ENCODE measurements at regions not wholly inside any gene's neighbourhood (a gene's known extent, or its start where the extent isn't known, plus 50 kb on each side); places are given as distances from the start of the nearest gene placed in this dataset.
"Not testable (repeated sequence)": the region's sequence is repeated elsewhere in the genome, so short reads cannot be mapped to it uniquely, and the experiment has no call there.

DNA sequence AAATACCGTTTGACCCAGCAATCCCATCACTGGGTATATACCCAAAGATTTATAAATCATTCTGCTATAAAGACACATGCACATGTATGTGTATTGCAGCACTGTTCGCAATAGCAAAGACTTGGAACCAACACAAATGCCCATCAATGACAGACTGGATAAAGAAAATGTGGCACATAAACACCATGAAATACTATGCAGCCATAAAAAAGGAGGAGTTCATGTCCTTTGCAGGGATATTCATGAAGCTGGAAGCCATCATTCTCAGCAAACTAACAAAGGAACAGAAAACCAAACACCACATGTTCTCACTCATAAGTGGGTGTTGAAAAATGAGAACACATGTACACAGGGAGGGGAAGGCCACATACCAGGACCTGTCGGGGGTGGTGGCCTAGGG lies 86.5 kb upstream of the FGGY start:
- H3K9me3 Mint-ChIP-seq, ATAC-seq: not testable (repeated sequence)

DNA sequence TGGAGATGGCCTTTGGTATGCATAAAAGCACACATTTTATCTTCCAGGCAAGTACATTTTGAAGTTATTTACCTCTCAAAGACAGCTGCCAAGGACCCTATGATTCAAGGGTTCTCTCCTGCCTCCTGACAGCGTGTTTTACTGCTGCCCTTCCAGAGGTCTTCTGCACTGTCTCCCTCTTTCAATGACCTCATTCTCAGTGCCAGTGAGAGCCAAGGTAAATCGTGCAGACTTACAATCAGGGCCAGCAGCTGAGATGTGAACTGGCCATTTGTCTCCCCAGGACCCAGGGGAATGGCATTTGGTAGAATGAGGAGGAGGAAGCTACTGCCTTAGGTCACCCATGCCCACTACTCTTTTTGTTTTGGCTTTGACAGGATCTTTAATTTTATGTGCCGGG lies 84.2 kb upstream of the FGGY start:
- no peak overlapping the region for H3K4me3 Mint-ChIP-seq
- H3K9me3 Mint-ChIP-seq: peaks cover 20 to 21% of the 10 kb centered on the region in 2 donors
- DNase-seq (no peak), ATAC-seq (no peak)
- H3K4me1 Mint-ChIP-seq: no peaks in the 10 kb centered on the region
- H3K27me3 Mint-ChIP-seq: no peaks in the 10 kb centered on the region
- H3K27ac Mint-ChIP-seq: no peak overlapping the region

More for the DNA sequence above, 86.5 kb upstream of the FGGY start:
- H3K4me1 Mint-ChIP-seq, H3K27ac Mint-ChIP-seq, H3K27me3 Mint-ChIP-seq, DNase-seq, H3K4me3 Mint-ChIP-seq: not testable (repeated sequence)

DNA sequence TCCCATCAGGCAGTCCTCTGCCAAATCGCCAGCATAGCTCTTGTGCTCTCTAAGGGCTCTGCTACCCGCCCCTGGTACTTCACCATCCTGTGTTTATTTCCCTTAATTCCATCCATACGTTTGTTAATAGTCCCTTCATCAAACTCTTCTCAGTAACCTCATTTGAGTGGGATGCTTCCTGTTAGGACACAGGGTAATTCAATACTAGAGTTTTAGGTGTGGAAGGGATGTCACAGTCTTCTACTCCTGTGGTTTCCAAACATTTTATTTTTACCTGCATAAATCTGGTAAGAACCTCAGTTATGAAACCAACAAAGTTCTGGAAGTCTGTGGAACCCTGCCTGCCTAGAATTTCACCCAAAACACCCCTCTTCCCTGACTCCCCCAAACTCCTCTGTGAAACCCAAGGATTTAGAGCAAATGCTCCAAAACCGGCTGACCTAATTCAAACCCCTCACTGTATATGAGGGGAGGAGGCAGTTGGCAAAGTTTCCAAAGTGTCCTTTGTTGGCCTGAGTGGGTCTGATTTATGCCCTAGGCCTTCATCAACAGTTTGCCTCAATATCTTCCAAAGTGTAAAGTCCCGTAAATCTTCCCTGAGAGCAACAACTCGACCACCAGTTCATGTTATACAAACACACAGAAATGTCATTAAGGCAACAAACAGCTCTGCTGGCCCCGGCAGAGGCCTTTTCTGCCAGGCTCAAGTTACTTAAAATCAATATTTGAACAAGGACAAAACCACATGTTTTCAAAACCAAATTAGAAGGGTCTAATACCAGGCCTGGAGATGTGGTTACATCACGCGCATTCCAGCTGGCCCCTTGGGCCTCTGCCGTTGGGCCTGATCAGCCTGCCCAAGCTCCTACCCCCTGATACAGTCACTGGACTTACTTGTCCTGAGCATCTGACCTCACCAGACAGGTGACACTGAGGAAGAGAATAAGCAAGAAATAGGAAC lies 82.4 kb upstream of the FGGY start:
- no peak overlapping the region for H3K4me3 Mint-ChIP-seq
- peaks cover 21 to 22% of the 10 kb centered on the region in 2 donors for H3K9me3 Mint-ChIP-seq
- DNase-seq (no peak), ATAC-seq (no peak)
- H3K27ac Mint-ChIP-seq: no peak overlapping the region
- no peaks in the 10 kb centered on the region for H3K27me3 Mint-ChIP-seq
- no peaks in the 10 kb centered on the region for H3K4me1 Mint-ChIP-seq

DNA sequence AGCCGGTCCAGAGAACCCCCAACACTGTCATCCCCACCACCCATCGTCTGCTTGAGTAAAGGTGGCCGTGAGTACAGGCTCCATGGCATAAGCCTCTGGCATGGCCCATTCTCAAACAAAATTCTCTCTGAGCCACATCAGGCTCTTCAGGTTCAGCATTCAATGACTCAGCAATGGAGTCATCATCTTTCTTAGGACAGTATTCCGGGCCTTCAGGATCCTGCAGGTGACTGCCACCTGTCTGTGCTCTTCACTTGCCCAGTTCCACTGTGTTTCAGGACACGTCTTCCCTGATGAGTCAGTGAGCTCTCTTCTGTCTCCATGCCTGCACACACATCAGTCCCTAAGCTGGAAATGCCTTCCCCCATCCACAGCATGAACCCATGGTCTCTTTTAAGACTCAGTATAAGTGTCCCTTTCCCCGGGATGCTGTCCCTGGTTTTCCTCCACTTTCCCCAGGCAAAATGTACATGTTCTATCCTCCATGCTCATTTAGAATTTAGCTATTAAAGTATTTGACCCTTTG lies 81.1 kb upstream of the FGGY start:
- H3K4me3 Mint-ChIP-seq: no peak overlapping the region
- H3K27me3 Mint-ChIP-seq: no peaks in the 10 kb centered on the region
- no peaks in the 10 kb centered on the region for H3K4me1 Mint-ChIP-seq
- peak overlapping the region; percentile 54 to 55 for H3K27ac Mint-ChIP-seq
- DNase-seq: no peak
- H3K9me3 Mint-ChIP-seq: peaks cover 21 to 22% of the 10 kb centered on the region in 2 donors
- no peak for ATAC-seq

DNA sequence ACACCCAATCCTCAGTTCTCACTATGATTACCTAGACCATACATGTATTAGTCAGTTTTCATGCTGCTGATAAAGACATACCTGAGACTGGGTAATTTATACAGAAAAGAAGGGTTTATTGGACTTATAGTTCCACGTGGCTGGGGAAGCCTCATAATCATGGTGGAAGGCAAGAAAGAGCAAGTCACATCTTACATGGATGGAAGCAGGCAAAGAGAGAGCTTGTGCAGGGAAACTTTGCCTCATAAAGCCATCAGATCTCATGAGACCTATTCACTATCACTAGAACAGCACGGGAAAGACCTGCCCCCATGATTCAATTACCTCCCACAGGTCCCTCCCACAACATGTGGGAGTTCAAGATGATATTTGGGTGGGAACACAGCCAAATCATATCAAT lies 79.5 kb upstream of the FGGY start:
- H3K4me1 Mint-ChIP-seq, H3K4me3 Mint-ChIP-seq, H3K27me3 Mint-ChIP-seq, DNase-seq, ATAC-seq, H3K27ac Mint-ChIP-seq: not testable (repeated sequence)
- peaks cover 21 to 22% of the 10 kb centered on the region in 2 donors for H3K9me3 Mint-ChIP-seq

DNA sequence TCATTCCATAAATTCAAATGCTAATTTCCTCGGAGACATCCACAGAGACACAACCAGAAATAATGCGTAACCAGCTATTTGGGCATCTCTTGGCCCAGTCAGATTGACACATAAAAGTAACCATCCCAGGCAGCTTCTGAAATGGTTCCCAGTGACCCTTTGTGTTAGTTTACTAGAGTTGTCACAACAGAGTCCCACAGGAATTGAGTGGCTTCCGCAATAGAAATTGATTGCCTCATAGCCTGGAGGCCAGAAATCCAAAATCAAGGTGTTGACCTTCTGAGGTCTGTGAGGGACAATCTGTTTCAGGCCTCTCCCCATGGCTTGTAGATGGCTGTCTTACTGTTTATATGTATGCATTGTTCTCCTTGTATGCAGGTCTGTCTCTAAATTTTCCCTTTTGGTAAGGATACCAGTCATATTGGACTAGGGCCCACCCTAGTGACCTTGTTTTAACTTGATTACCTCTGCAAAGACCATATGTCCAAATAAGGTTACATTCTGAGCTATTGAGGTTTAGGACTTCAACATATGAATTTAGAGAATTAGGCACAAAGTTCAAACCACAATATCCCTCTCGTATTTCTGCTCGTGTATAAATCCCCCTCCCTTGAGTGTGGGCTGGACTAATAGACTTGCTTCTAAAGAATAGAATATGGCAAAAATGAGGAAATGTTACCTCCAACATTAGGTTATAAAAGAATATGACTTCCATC lies 78.2 kb upstream of the FGGY start:
- H3K9me3 Mint-ChIP-seq: peaks cover 21 to 22% of the 10 kb centered on the region in 2 donors
- H3K27me3 Mint-ChIP-seq: no peaks in the 10 kb centered on the region
- no peak for ATAC-seq
- no peak overlapping the region for H3K27ac Mint-ChIP-seq
- H3K4me1 Mint-ChIP-seq: no peaks in the 10 kb centered on the region
- DNase-seq: no peak
- no peak overlapping the region for H3K4me3 Mint-ChIP-seq

DNA sequence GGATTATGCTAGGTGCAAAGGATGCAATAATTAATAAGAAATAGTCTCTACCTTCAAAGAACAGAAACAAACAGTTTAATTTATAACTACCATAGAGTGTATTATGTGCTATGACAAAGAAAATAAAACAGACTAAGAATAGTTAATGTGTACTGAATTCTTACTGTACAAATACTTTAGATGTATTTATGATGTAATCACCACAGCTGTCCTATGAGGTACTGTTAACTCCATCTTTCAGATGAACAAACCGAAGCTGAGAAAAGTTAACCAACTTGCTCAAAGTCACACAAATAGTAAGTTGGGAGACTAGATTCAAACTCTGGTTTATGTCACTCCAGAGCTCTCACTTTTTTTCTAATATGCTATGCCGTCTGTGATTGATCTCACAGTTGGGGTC lies 77.0 kb upstream of the FGGY start:
- ATAC-seq (no peak), DNase-seq (no peak)
- Mint-ChIP-seq H3K9me3 (peaks cover 21 to 22% of the 10 kb centered on the region in 2 donors), H3K4me1 (no peaks in the 10 kb centered on the region), H3K4me3 (no peak overlapping the region), H3K27me3 (no peaks in the 10 kb centered on the region), H3K27ac (no peak overlapping the region)

DNA sequence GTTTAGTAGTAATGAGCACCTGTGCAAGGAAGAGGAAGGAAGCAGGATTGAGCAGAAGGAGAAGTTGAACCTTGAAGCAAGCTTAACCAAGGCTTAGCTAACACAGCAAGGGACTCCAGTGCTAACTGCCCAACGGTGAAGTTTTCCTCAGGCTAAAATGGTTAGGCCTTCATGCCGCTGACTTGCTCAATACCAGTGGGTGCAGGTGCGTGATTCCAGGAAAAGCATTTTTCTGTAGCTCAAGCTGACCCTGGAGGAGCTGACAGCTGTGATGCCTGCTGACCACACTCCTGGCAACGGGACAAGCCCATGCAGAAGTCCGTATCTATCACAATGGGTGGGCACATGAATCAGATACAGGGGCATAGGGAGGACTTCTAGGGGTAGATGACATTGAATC lies 76.5 kb upstream of the FGGY start:
- ATAC-seq: no peak
- Mint-ChIP-seq H3K4me3 (no peak overlapping the region), H3K27me3 (no peaks in the 10 kb centered on the region), H3K9me3 (peaks cover 21 to 22% of the 10 kb centered on the region in 2 donors), H3K4me1 (no peaks in the 10 kb centered on the region), H3K27ac (no peak overlapping the region)
- no peak for DNase-seq

DNA sequence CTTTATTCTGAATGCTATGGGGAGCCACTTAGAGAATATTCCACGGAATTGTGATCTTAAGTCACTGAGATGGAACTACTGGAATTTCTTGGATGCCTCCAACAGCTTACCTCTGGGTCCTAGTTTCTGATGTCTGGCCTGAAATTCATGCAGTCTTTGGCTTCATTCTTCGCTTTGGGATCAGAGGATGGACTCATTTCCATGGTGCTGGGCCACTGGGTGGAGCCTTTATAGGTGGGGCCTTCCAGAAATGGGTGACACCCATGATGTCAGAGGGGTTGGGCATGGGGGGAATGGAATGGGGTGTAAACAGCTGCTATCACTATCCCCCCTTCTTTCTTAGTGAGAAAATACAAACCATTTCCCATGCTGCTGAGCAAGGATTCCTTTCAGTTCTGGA lies 73.7 kb upstream of the FGGY start:
- Mint-ChIP-seq H3K4me1 (no peaks in the 10 kb centered on the region), H3K4me3 (no peak overlapping the region), H3K27ac (no peak overlapping the region), H3K27me3 (no peaks in the 10 kb centered on the region), H3K9me3 (peaks cover 0 to 2% of the 10 kb centered on the region in 2 donors)
- no peak for ATAC-seq
- no peak for DNase-seq

DNA sequence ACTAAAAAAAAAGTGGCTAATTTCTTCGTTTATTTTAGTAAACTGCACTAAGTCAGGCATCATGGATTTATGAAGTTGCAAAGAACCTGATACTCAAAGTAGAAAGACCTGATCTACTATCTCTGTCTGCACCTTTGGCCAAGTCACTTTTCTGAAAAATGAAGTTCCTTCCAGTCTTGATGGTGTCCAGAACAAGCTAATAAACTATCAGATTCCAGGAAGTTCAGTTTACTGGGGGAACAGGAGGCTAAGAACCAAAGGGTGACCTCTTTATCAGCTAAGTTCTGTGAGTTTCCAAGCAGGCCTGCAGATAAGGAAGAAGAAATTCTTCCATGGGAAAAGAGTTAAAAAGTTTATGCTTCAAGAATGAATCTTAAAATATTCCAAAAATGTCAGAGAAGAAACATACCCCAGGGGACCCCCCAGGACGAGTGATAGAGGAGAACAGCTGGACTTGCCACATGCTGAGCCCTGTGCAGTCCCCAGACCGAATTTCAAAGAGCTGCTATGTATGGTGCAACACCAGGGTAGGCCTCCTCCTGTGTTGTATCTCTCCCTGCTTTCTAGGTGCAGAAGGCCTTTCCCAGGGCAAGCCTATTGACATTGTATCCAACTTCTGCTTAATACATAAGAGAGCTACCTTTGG lies 72.8 kb upstream of the FGGY start:
- ATAC-seq: no peak
- Mint-ChIP-seq H3K27ac (no peak overlapping the region), H3K27me3 (no peaks in the 10 kb centered on the region), H3K9me3 (no peaks in the 10 kb centered on the region), H3K4me3 (no peak overlapping the region), H3K4me1 (no peaks in the 10 kb centered on the region)
- DNase-seq: no peak

DNA sequence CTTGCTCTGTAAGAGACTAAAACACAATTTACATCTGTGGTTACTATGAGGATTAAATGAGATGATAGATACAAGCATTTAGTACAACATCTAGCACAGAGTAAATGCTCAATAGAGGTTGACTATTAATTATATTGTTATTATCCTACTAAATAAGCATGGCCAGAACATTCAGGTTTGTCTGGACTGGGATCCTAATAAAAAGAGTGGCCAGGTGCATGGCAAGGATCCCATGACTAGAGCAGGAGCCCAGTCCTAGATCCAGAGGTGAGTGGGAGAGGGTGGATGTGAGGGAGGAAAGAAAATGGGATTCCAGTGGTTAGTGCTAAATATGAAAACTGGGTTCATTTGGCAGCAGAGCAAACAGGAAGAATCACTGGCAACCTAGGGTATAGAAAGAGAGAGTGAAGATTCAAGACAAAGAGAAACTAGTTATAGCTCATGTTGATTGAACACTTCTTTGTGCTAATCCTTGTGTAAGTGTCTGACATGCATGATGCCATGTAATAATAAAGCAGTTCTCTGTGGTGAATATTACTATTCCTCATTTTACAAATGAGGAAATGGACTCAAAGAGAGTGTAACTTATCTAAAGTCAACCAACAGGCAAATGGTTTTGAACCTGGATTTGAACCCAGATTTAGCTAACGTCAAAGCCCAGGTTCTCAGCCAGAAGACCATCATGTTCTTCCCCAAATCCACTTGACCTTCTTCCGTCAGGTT lies 71.1 kb upstream of the FGGY start:
- no peak overlapping the region for H3K4me3 Mint-ChIP-seq
- no peaks in the 10 kb centered on the region for H3K4me1 Mint-ChIP-seq
- H3K27me3 Mint-ChIP-seq: no peaks in the 10 kb centered on the region
- DNase-seq (no peak), ATAC-seq (no peak)
- H3K9me3 Mint-ChIP-seq: no peaks in the 10 kb centered on the region
- no peak overlapping the region for H3K27ac Mint-ChIP-seq

DNA sequence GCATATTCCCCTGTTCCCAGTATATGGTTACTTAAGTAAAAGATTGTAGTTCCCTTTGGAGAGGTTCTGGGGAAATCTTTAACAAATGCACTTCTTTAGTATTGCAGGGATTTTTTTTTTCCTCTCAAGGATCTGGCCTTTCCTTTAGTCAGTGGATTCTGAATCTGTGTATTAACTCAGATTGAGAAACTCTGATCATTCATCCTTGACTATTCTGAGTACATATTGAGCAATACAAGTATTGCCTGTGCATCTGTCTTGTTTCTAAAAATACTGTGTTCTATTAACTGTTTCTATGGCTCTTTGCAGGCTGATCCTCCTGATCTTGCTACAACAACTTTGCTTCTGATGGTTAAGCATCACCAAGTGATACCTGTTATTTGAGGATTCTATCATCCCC lies 67.8 kb upstream of the FGGY start:
- Mint-ChIP-seq H3K4me3 (no peak overlapping the region), H3K4me1 (no peaks in the 10 kb centered on the region), H3K27ac (no peak overlapping the region), H3K9me3 (no peaks in the 10 kb centered on the region), H3K27me3 (no peaks in the 10 kb centered on the region)
- DNase-seq: no peak
- no peak for ATAC-seq

DNA sequence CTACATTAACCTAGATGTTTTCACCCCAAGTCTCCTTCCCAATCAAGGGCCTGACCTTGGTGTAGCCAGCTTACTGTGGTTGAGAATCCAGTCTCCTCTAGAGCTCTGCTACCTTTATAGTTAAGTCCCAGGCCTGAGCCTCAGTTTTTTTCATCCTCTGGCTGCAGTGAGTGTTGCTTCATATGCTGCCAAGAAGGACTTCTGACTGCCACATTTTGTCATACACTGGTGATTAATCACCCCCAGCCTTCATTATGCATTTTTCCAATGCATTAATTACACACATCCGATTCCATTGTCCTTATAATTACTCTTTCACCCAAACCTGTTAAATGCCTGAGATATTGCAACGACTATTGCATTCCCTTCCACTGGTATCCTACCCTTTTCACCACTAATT lies 66.3 kb upstream of the FGGY start:
- Mint-ChIP-seq H3K9me3 (no peaks in the 10 kb centered on the region), H3K4me1 (no peaks in the 10 kb centered on the region), H3K27ac (no peak overlapping the region), H3K4me3 (no peak overlapping the region), H3K27me3 (no peaks in the 10 kb centered on the region)
- ATAC-seq: no peak
- DNase-seq: no peak

DNA sequence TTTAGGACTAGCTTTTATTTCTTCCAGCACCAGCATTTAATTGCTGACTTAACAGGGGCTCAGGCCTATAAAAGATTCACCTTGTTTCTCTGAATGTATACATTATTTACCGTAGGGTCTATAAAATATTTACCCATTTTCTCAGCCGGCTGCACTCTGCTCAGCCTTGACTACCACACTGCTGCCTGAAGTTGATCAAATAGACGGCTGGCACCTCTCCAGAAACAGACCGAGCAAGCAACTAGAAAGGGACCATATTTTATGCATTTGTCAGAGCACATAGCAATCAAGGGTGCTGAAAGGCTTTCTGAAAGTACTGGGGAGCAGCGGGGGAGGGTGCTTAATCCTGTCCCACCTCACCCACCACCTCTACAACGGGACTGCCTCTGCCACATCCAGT lies 64.7 kb upstream of the FGGY start:
- Mint-ChIP-seq H3K27ac (no peak overlapping the region), H3K4me1 (no peaks in the 10 kb centered on the region), H3K27me3 (peaks cover 6% of the 10 kb centered on the region), H3K9me3 (no peaks in the 10 kb centered on the region), H3K4me3 (no peak overlapping the region)
- no peak for ATAC-seq
- DNase-seq: no peak

DNA sequence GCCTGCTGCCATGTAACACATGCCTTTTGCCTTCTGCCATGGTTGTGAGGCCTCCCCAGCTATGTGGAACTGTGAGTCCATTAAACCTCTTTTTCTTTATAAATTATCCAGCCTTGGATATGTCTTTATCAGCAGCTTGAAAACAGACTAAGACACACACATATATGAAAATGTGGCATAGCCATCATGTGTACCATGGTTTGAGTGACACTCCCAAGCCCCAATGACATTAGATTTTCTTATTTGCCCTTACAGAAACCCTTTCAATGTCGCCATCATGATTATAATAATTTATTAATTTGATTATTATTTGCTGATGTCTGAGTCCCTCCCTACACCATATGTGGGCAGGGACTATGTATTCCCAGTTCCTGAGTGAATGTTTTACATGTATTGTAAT lies 63.5 kb upstream of the FGGY start:
- H3K4me3 Mint-ChIP-seq: no peak overlapping the region
- peaks cover 8% of the 10 kb centered on the region for H3K27me3 Mint-ChIP-seq
- no peak overlapping the region for H3K27ac Mint-ChIP-seq
- H3K9me3 Mint-ChIP-seq: no peaks in the 10 kb centered on the region
- DNase-seq (no peak), ATAC-seq (no peak)
- H3K4me1 Mint-ChIP-seq: no peaks in the 10 kb centered on the region
